ENCODE measurements at regions not wholly inside any gene's neighbourhood (a gene's known extent, or its start where the extent isn't known, plus 50 kb on each side); places are given as distances from the start of the nearest gene placed in this dataset.

GRCh38 chr18:70491734-70492348, 203.0 kb downstream of the SOCS6 start:
- ATAC-seq: peak; percentile 58

- ATAC-seq: peak; percentile 44
Observed at GRCh38 chr18:70489986-70490933, 201.4 kb downstream of the SOCS6 start.

GRCh38 chr18:70489571-70489970, 200.7 kb downstream of the SOCS6 start:
- ATAC-seq: no peak

GRCh38 chr18:70469916-70470315, 181.1 kb downstream of the SOCS6 start:
- no peak for ATAC-seq

- no peak for ATAC-seq
Observed at GRCh38 chr18:70468861-70469547, 180.2 kb downstream of the SOCS6 start.

GRCh38 chr18:70464343-70465114, 175.7 kb downstream of the SOCS6 start:
- ATAC-seq: no peak

GRCh38 chr18:70463085-70463484, 174.2 kb downstream of the SOCS6 start:
- no peak for ATAC-seq

GRCh38 chr18:70462078-70462439, 173.2 kb downstream of the SOCS6 start:
- no peak for ATAC-seq

GRCh38 chr18:70461323-70462077, 172.7 kb downstream of the SOCS6 start:
- no peak for ATAC-seq

GRCh38 chr18:70459731-70460130, 170.9 kb downstream of the SOCS6 start:
- no peak for ATAC-seq

GRCh38 chr18:70459251-70459650, 170.4 kb downstream of the SOCS6 start:
- no peak for ATAC-seq

- ATAC-seq: no peak
Observed at GRCh38 chr18:70457788-70458187, 168.9 kb downstream of the SOCS6 start.

- no peak for ATAC-seq
Observed at GRCh38 chr18:70457223-70457622, 168.4 kb downstream of the SOCS6 start.

- no peak for ATAC-seq
Observed at GRCh38 chr18:70456376-70456775, 167.5 kb downstream of the SOCS6 start.

- no peak for ATAC-seq
Observed at GRCh38 chr18:70455731-70456130, 166.9 kb downstream of the SOCS6 start.

GRCh38 chr18:70454704-70455322, 166.0 kb downstream of the SOCS6 start:
- ATAC-seq: peak; percentile 67

GRCh38 chr18:70453058-70453775, 164.4 kb downstream of the SOCS6 start:
- no peak for ATAC-seq

- no peak for ATAC-seq
Observed at GRCh38 chr18:70452501-70452900, 163.7 kb downstream of the SOCS6 start.

GRCh38 chr18:70450426-70451253, 161.8 kb downstream of the SOCS6 start:
- no peak for ATAC-seq

GRCh38 chr18:70448588-70448987, 159.7 kb downstream of the SOCS6 start:
- ATAC-seq: no peak
